ENCODE measurements at regions not wholly inside any gene's neighbourhood (a gene's known extent, or its start where the extent isn't known, plus 50 kb on each side); places are given as distances from the start of the nearest gene placed in this dataset.

DNA sequence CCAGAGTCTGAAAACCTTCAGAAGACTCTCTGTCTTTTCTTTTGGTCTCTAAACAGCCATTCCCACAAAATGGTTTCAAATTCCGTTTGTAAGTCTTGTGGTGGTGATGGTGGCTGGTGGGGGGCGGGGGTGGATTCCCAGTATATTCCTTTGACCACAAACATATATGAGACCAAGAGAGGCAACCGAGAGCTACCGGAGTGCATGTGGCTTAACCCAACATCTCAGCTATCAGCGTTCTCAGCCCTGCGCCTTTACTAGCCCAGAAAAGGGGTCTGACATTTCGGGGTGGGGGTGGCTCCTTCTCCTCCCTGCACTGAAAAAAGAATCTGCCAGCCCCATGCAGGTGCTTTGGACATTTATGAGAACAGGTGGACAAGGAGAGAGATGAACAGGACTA lies 621.1 kb downstream of the ACTR3B start:
- ATAC-seq, result no peak
- H3K36me3 Mint-ChIP-seq (ENCODE audit: low read depth), result no peaks in the 10 kb centered on the region
- DNase-seq, result no peak
- ChIA-PET CTCF (no interaction called here), POLR2A (no interaction called here)
- no peak overlapping the region for H3K27ac Mint-ChIP-seq
- no peaks in the 10 kb centered on the region for H3K4me1 Mint-ChIP-seq
- intact Hi-C loops (cut with DNase I, micrococcal nuclease), result loop anchor here in 1 of 2 experiments (10.0 kb wide), 2 partner anchors 486 to 1124 kb away; no protein-coding TSS in a partner anchor
- no peak overlapping the region for H3K4me3 Mint-ChIP-seq
- H3K9me3 Mint-ChIP-seq (ENCODE audit: low read depth), result no peaks in the 10 kb centered on the region
- H3K27me3 Mint-ChIP-seq, result peaks cover 4% of the 10 kb centered on the region

DNA sequence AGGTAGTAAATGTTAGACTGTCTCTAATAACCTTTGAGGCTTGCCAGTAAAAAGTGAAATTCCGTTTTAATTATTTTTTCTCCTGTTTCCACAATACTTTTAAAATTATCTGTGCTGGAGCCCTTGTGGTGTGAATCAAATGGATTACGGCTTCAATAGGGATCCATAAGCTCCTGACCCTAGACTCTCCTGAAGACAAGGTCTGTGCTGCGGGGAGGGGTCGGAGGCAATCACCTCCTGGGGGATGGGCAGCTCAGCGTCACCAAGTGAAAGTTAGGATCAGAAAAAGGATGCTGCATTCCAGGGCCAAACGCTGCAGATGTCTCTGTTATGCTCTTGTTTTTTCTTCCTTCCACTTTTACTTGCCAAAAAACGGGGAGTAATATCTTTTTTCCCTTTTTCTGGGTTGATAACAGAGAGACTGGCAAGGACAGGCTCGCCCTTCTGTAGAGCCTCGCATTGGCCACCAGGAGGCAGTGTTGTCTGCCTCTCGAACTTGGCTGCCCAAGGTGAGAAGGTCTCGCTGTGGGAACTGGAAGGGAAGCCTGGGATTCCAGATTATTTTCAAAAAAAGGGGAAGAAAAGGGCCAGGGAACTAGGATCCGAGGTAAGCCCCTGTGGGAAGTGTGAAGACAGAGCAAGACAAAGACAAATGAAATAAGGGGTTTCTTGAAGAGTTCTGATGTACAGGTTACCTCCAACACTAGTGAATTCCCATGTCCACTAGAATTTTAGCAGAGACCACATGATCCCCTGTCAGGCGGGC lies 621.9 kb downstream of the ACTR3B start:
- peaks cover 4% of the 10 kb centered on the region for H3K27me3 Mint-ChIP-seq
- DNase-seq (peak; percentile 51), ATAC-seq (no peak)
- CTCF ChIA-PET, result interaction anchor here (0.5 kb wide), 1 partner anchor 322 kb away, joined by 3 read pairs; no protein-coding TSS in a partner anchor
- no peaks in the 10 kb centered on the region for H3K9me3 Mint-ChIP-seq (ENCODE audit: low read depth)
- H3K36me3 Mint-ChIP-seq (ENCODE audit: low read depth), result no peaks in the 10 kb centered on the region
- H3K4me3 Mint-ChIP-seq, result no peak overlapping the region
- no peaks in the 10 kb centered on the region for H3K4me1 Mint-ChIP-seq
- H3K27ac Mint-ChIP-seq, result no peak overlapping the region
- POLR2A ChIA-PET, result no interaction called here
- intact Hi-C loops (cut with DNase I, micrococcal nuclease), result loop anchor here in 1 of 2 experiments (10.0 kb wide), 2 partner anchors 487 to 1123 kb away; no protein-coding TSS in a partner anchor

- no peak for ATAC-seq
- intact Hi-C loops (cut with DNase I, micrococcal nuclease), result loop anchor here in 1 of 2 experiments (10.0 kb wide), 2 partner anchors 488 to 1122 kb away; no protein-coding TSS in a partner anchor
- Mint-ChIP-seq H3K27me3 (peaks cover 4% of the 10 kb centered on the region), H3K9me3 (ENCODE audit: low read depth) (no peaks in the 10 kb centered on the region), H3K4me1 (no peaks in the 10 kb centered on the region), H3K27ac (no peak overlapping the region), H3K4me3 (no peak overlapping the region), H3K36me3 (ENCODE audit: low read depth) (no peaks in the 10 kb centered on the region)
- ChIA-PET POLR2A (no interaction called here), CTCF (interaction anchor here (0.6 kb wide), 1 partner anchor 1348 kb away, joined by 3 read pairs; no protein-coding TSS in a partner anchor)
- no peak for DNase-seq
These were observed 623.1 kb downstream of the ACTR3B start for GRCh38 chr7:153382641-153383101.

GRCh38 chr7:153383781-153384180 lies 624.2 kb downstream of the ACTR3B start:
- Mint-ChIP-seq H3K4me1 (no peaks in the 10 kb centered on the region), H3K4me3 (no peak overlapping the region), H3K27me3 (peaks cover 4% of the 10 kb centered on the region), H3K9me3 (ENCODE audit: low read depth) (peaks cover 3% of the 10 kb centered on the region), H3K36me3 (ENCODE audit: low read depth) (no peaks in the 10 kb centered on the region), H3K27ac (no peak overlapping the region)
- CTCF ChIA-PET, result interaction anchor here (0.7 kb wide), 1 partner anchor 1120 kb away, joined by 3 read pairs; no protein-coding TSS in a partner anchor
- POLR2A ChIA-PET, result no interaction called here
- no peak for ATAC-seq
- no peak for DNase-seq
- intact Hi-C loops (cut with DNase I, micrococcal nuclease), result loop anchor here in 1 of 2 experiments (10.0 kb wide), 2 partner anchors 489 to 1121 kb away; no protein-coding TSS in a partner anchor

- ChIA-PET CTCF (no interaction called here), POLR2A (no interaction called here)
- Mint-ChIP-seq H3K27ac (no peak overlapping the region), H3K4me1 (no peaks in the 10 kb centered on the region), H3K36me3 (ENCODE audit: low read depth) (no peaks in the 10 kb centered on the region), H3K4me3 (no peak overlapping the region), H3K27me3 (peaks cover 4% of the 10 kb centered on the region), H3K9me3 (ENCODE audit: low read depth) (peaks cover 10% of the 10 kb centered on the region)
- intact Hi-C loops (cut with DNase I, micrococcal nuclease), result loop anchor here in 1 of 2 experiments (10.0 kb wide), 2 partner anchors 491 to 1119 kb away; no protein-coding TSS in a partner anchor
- ATAC-seq, result no peak
- no peak for DNase-seq
These were observed 626.0 kb downstream of the ACTR3B start for GRCh38 chr7:153385502-153385901.

DNA sequence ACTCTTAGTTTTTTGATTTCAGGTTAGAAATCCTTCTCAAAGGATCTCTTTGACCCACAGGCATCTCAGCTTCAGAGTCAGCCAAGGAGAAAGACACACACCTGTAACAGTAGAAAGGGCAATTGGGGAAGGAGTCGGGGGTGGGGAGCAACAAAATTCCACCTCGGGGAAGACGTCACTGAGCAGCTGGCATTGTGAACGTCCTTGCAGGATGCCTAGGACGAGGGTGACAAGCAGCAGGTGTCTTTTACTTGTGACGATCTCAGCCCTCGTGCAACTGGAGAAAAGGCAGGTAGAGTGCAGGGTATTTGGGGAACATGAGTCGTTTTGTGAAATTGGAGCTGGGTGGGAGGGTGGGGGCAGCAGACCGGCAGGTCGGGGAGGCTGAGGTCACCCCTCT lies 627.0 kb downstream of the ACTR3B start:
- H3K4me1 Mint-ChIP-seq, result no peaks in the 10 kb centered on the region
- H3K27me3 Mint-ChIP-seq, result peaks cover 2% of the 10 kb centered on the region
- peaks cover 17% of the 10 kb centered on the region for H3K9me3 Mint-ChIP-seq (ENCODE audit: low read depth)
- no peaks in the 10 kb centered on the region for H3K36me3 Mint-ChIP-seq (ENCODE audit: low read depth)
- CTCF ChIA-PET, result interaction anchor here (0.7 kb wide), 1 partner anchor 1401 kb away, joined by 3 read pairs; no protein-coding TSS in a partner anchor
- intact Hi-C loops (cut with DNase I, micrococcal nuclease), result loop anchor here in 1 of 2 experiments (10.0 kb wide), 2 partner anchors 492 to 1118 kb away; no protein-coding TSS in a partner anchor
- DNase-seq, result no peak
- POLR2A ChIA-PET, result no interaction called here
- no peak overlapping the region for H3K27ac Mint-ChIP-seq
- no peak overlapping the region for H3K4me3 Mint-ChIP-seq
- no peak for ATAC-seq

- intact Hi-C loops (cut with DNase I, micrococcal nuclease), result loop anchor here in 1 of 2 experiments (10.0 kb wide), 2 partner anchors 494 to 1116 kb away; no protein-coding TSS in a partner anchor
- no peak for ATAC-seq
- Mint-ChIP-seq H3K9me3 (ENCODE audit: low read depth) (peaks cover 17% of the 10 kb centered on the region), H3K4me1 (no peaks in the 10 kb centered on the region), H3K27ac (no peak overlapping the region), H3K27me3 (no peaks in the 10 kb centered on the region), H3K4me3 (no peak overlapping the region), H3K36me3 (ENCODE audit: low read depth) (no peaks in the 10 kb centered on the region)
- POLR2A ChIA-PET, result no interaction called here
- no peak for DNase-seq
- CTCF ChIA-PET, result no interaction called here
These were observed 629.1 kb downstream of the ACTR3B start for GRCh38 chr7:153388611-153389010.

- Mint-ChIP-seq H3K4me3 (no peak overlapping the region), H3K27ac (no peak overlapping the region), H3K36me3 (ENCODE audit: low read depth) (no peaks in the 10 kb centered on the region), H3K4me1 (no peaks in the 10 kb centered on the region), H3K9me3 (ENCODE audit: low read depth) (peaks cover 20% of the 10 kb centered on the region), H3K27me3 (no peaks in the 10 kb centered on the region)
- DNase-seq (no peak), ATAC-seq (no peak)
- intact Hi-C loops (cut with DNase I, micrococcal nuclease), result loop anchor here in 1 of 2 experiments (10.0 kb wide), 2 partner anchors 494 to 1116 kb away; no protein-coding TSS in a partner anchor
- POLR2A ChIA-PET, result no interaction called here
- CTCF ChIA-PET, result no interaction called here
These were observed 629.7 kb downstream of the ACTR3B start for GRCh38 chr7:153389261-153389660.

- H3K4me1 Mint-ChIP-seq, result no peaks in the 10 kb centered on the region
- no peaks in the 10 kb centered on the region for H3K27me3 Mint-ChIP-seq
- peaks cover 20% of the 10 kb centered on the region for H3K9me3 Mint-ChIP-seq (ENCODE audit: low read depth)
- no peak overlapping the region for H3K4me3 Mint-ChIP-seq
- no peak overlapping the region for H3K27ac Mint-ChIP-seq
- no peak for DNase-seq
- ChIA-PET CTCF (no interaction called here), POLR2A (no interaction called here)
- ATAC-seq, result no peak
- no peaks in the 10 kb centered on the region for H3K36me3 Mint-ChIP-seq (ENCODE audit: low read depth)
- intact Hi-C loops (cut with DNase I, micrococcal nuclease), result no loop called here
These were observed 631.4 kb downstream of the ACTR3B start for GRCh38 chr7:153390955-153391354.

DNA sequence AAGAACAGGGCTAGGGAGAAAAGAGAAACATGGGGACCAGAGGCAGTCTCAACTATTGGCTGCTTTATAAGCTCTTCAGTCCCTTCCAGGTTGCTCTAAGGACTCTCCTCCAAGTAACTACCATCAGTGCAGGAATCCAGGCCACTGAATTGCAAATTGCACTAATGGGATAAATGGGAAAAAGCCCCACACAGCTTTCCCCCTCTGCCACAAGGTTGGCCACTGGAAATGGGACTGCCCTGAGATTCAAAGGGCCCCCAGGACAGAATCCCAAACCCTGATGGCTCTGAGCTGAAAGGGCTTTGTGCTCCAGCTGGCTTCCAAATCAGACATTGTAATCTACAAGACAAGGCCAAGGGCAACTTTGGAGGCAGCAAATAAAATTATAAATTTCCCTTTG lies 633.2 kb downstream of the ACTR3B start:
- intact Hi-C loops (cut with DNase I, micrococcal nuclease), result no loop called here
- Mint-ChIP-seq H3K36me3 (ENCODE audit: low read depth) (no peaks in the 10 kb centered on the region), H3K9me3 (ENCODE audit: low read depth) (peaks cover 20% of the 10 kb centered on the region), H3K27me3 (no peaks in the 10 kb centered on the region), H3K4me1 (no peaks in the 10 kb centered on the region), H3K4me3 (no peak overlapping the region), H3K27ac (no peak overlapping the region)
- ATAC-seq, result no peak
- ChIA-PET POLR2A (no interaction called here), CTCF (interaction anchor here (0.5 kb wide), 1 partner anchor 1082 kb away, joined by 5 read pairs; no protein-coding TSS in a partner anchor)
- DNase-seq, result no peak

DNA sequence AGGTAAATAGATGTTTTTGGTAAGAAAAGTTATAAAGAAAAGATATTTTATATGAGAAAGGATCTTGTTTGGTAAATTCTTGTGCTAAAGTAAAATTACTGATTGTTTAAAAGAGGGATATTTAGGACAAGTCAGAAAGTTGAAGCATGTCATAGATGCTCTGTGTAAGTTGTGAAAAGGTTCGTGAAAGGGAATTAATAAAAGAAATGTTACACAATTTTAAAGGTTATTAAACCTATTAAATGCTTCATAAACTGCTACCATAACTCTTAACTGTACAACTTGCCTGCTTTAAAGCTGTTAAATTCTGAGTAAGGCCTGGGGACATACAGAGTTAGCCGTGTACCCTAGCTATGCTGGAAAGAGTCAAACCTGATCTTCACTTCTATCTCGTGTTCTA lies 634.1 kb downstream of the ACTR3B start:
- ATAC-seq, result no peak
- intact Hi-C loops (cut with DNase I, micrococcal nuclease), result no loop called here
- Mint-ChIP-seq H3K9me3 (ENCODE audit: low read depth) (peaks cover 17% of the 10 kb centered on the region), H3K36me3 (ENCODE audit: low read depth) (no peaks in the 10 kb centered on the region), H3K4me1 (no peaks in the 10 kb centered on the region), H3K4me3 (no peak overlapping the region), H3K27me3 (no peaks in the 10 kb centered on the region), H3K27ac (no peak overlapping the region)
- ChIA-PET CTCF (no interaction called here), POLR2A (no interaction called here)
- no peak for DNase-seq

GRCh38 chr7:153396475-153396874 lies 636.9 kb downstream of the ACTR3B start:
- DNase-seq (no peak), ATAC-seq (no peak)
- intact Hi-C loops (cut with DNase I, micrococcal nuclease), result no loop called here
- H3K9me3 Mint-ChIP-seq (ENCODE audit: low read depth), result peaks cover 3% of the 10 kb centered on the region
- H3K36me3 Mint-ChIP-seq (ENCODE audit: low read depth), result no peaks in the 10 kb centered on the region
- ChIA-PET POLR2A (no interaction called here), CTCF (no interaction called here)
- no peaks in the 10 kb centered on the region for H3K4me1 Mint-ChIP-seq
- no peak overlapping the region for H3K4me3 Mint-ChIP-seq
- H3K27ac Mint-ChIP-seq, result no peak overlapping the region
- H3K27me3 Mint-ChIP-seq, result no peaks in the 10 kb centered on the region

All from activated CD4-positive, alpha-beta T cell treated with anti-CD3 and anti-CD28 coated beads for 36 hours (primary cell).